NCI-H446 treated with DMSO at 0.1 percent for 48 hours (cell line): ENCODE measurements at regions not wholly inside any gene's neighbourhood (a gene's known extent, or its start where the extent isn't known, plus 50 kb on each side); places are given as distances from the start of the nearest gene placed in this dataset.
"Not testable (repeated sequence)": the region's sequence is repeated elsewhere in the genome, so short reads cannot be mapped to it uniquely, and the experiment has no call there.

Experiments used
- DNase-seq: peaks from one replicate; lab custom pipeline; 2025; lab: John Stamatoyannopoulos, UW

GRCh38 chr13:78138756-78139155 is 220.1 kb upstream of the EDNRB start:
- DNase-seq, result no peak

GRCh38 chr13:78137404-78138142 is 218.9 kb upstream of the EDNRB start:
- DNase-seq, result peak; percentile 8

GRCh38 chr13:78136966-78137365 is 218.3 kb upstream of the EDNRB start:
- DNase-seq, result no peak

- DNase-seq, result no peak
These were observed 214.9 kb upstream of the EDNRB start for GRCh38 chr13:78133511-78133910.

GRCh38 chr13:78131811-78132210 is 213.2 kb upstream of the EDNRB start:
- DNase-seq, result no peak

- DNase-seq, result no peak
These were observed 212.7 kb upstream of the EDNRB start for GRCh38 chr13:78131346-78131745.

- DNase-seq, result no peak
These were observed 211.2 kb upstream of the EDNRB start for GRCh38 chr13:78129823-78130222.

GRCh38 chr13:78129359-78129758 is 210.7 kb upstream of the EDNRB start:
- DNase-seq, result no peak

- DNase-seq, result no peak
These were observed 203.1 kb upstream of the EDNRB start for GRCh38 chr13:78121459-78122348.

GRCh38 chr13:78121001-78121400 is 202.4 kb upstream of the EDNRB start:
- no peak for DNase-seq

GRCh38 chr13:78120144-78120543 is 201.5 kb upstream of the EDNRB start:
- DNase-seq, result not testable (repeated sequence)

- not testable (repeated sequence) for DNase-seq
These were observed 198.4 kb upstream of the EDNRB start for GRCh38 chr13:78117070-78117469.

GRCh38 chr13:78105656-78106055 is 187.0 kb upstream of the EDNRB start:
- no peak for DNase-seq

GRCh38 chr13:78103936-78104335 is 185.3 kb upstream of the EDNRB start:
- no peak for DNase-seq

GRCh38 chr13:78102741-78103140 is 184.1 kb upstream of the EDNRB start:
- no peak for DNase-seq

- DNase-seq, result no peak
These were observed 183.6 kb upstream of the EDNRB start for GRCh38 chr13:78102121-78102677.

GRCh38 chr13:78100486-78100885 is 181.9 kb upstream of the EDNRB start:
- no peak for DNase-seq

- no peak for DNase-seq
These were observed 179.6 kb upstream of the EDNRB start for GRCh38 chr13:78098249-78098648.

GRCh38 chr13:78096221-78096620 is 177.6 kb upstream of the EDNRB start:
- no peak for DNase-seq

- no peak for DNase-seq
These were observed 169.5 kb upstream of the EDNRB start for GRCh38 chr13:78087966-78088678.

GRCh38 chr13:78085434-78086225 is 167.0 kb upstream of the EDNRB start:
- no peak for DNase-seq
